ENCODE measurements at regions not wholly inside any gene's neighbourhood (a gene's known extent, or its start where the extent isn't known, plus 50 kb on each side); places are given as distances from the start of the nearest gene placed in this dataset.
"Not testable (repeated sequence)": the region's sequence is repeated elsewhere in the genome, so short reads cannot be mapped to it uniquely, and the experiment has no call there.

GRCh38 chr2:176851200-176851888 lies 361.2 kb upstream of the HNRNPA3 start:
- no peak for DNase-seq (ENCODE audit: low spot score)

GRCh38 chr2:176851889-176852483 lies 360.6 kb upstream of the HNRNPA3 start:
- no peak for DNase-seq (ENCODE audit: low spot score)

- DNase-seq (ENCODE audit: low spot score) = no peak
Observed at GRCh38 chr2:176852667-176853066, 359.9 kb upstream of the HNRNPA3 start.

GRCh38 chr2:176854062-176854461 lies 358.5 kb upstream of the HNRNPA3 start:
- DNase-seq (ENCODE audit: low spot score) = no peak

- DNase-seq (ENCODE audit: low spot score) = no peak
Observed at GRCh38 chr2:176854878-176855277, 357.7 kb upstream of the HNRNPA3 start.

- DNase-seq (ENCODE audit: low spot score) = no peak
Observed at GRCh38 chr2:176856683-176857082, 355.9 kb upstream of the HNRNPA3 start.

GRCh38 chr2:176865336-176865735 lies 347.3 kb upstream of the HNRNPA3 start:
- DNase-seq (ENCODE audit: low spot score) = no peak

DNA sequence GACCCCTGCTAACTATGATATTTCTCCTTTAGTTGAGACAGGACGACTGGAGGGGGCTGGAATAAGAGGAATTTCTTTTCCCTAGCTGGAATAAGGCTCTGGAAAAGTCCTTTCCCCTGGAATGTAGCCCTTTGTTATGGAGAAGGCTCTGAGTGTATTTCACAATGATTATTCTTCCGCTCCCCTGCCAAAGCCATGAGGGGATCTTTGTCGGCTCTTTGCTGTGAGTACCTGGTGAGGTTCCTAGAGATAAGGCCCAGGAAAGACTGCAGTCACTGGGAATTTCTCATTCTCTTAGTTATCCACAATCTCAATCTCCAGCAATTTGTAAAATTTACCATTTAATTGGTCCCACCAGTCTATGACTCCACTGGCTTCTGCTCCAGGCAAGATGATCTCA lies 340.2 kb upstream of the HNRNPA3 start:
- no peak for DNase-seq (ENCODE audit: low spot score)

GRCh38 chr2:176873403-176873802 lies 339.2 kb upstream of the HNRNPA3 start:
- no peak for DNase-seq (ENCODE audit: low spot score)

DNA sequence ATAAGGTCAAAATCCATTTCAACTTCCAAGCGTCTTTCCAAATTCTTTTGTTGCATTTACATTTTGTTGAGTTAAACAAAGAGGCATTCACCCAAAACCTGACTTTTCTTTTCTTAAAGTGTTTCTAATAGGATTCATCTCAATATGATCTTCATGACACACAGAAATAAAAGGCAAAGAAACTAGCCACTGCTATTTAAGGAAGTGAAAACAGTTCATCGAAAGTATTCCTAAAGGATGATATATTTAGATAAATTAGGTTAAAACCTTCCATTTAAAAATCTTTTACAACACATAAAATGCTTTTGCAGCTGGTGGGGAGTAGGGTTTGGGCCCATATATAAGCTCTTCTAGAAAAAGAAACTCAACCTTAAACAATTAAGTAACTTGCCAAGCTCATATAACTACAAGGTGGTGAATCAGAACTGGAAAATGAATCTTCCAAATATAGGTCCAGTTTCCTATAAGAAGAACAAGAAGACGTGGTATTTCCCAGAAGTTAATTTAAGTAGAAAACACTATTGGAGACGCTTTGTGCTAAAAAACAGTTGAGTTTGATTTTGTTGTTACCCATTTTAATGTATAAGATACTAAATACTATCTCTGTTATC lies 336.0 kb upstream of the HNRNPA3 start:
- DNase-seq (ENCODE audit: low spot score) = no peak

- DNase-seq (ENCODE audit: low spot score) = no peak
Observed at GRCh38 chr2:176879426-176879995, 333.1 kb upstream of the HNRNPA3 start.

DNA sequence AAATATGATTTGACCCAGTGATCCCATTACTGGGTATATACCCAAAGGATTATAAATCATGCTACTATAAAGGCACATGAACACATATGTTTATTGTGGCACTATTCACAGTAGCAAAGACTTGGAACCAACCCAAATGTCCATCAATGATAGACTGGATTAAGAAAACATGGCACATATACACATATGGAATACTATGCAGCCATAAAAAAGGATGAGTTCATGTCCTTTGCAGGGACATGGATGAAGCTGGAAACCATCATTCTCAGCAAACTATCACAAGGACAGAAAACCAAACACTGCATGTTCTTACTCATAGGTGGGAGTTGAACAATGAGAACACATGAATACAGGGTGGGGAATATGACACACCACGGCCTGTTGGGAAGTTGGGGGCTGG lies 330.5 kb upstream of the HNRNPA3 start:
- DNase-seq (ENCODE audit: low spot score) = not testable (repeated sequence)

DNA sequence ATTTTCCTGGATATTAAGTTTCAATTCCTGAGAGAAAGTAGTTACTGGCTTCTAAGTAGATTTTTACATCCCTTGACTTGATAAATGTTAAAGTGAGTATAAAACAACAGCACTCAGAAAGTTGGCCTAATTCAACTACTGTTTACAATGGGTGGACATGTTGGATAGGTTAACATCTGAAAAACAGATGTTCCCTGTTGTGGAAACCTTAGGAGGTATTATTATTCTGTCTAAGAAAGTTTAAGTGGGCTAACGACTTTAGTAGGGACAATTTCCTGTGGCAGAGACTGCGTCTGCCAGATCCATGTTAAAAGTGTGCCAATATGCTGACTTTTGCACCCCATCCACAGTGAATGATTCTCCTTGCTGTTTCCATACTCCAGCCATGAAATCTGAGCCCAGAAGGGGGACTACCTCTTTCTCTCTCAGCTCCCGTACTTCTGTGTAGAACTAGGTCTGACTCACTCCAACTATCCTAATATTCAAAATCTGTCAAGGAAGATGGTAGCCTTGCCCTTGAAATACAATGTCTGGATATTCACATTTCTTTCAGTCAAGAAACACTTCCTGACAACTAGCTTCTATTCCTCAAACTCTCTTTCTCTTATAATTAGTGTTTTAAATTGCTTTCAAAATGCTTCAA lies 327.5 kb upstream of the HNRNPA3 start:
- no peak for DNase-seq (ENCODE audit: low spot score)

DNA sequence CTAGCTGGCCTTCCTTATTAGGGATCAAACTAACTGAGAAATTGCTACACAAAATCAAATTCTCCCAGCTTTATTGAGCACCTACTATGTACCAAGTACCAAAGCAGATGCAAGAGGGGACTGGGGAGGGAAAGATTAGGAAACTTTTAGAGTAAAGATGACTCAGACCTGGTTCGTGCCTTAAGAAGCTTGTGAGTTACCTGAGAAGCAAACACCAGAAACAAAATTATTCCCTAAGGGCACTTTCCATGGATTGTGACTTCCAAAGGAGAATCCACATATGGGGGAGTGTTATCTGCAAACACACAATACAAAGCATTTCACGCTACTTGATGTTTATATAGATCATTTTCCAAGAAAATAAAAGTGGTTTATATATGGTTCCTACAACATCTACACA lies 326.9 kb upstream of the HNRNPA3 start:
- no peak for DNase-seq (ENCODE audit: low spot score)

DNA sequence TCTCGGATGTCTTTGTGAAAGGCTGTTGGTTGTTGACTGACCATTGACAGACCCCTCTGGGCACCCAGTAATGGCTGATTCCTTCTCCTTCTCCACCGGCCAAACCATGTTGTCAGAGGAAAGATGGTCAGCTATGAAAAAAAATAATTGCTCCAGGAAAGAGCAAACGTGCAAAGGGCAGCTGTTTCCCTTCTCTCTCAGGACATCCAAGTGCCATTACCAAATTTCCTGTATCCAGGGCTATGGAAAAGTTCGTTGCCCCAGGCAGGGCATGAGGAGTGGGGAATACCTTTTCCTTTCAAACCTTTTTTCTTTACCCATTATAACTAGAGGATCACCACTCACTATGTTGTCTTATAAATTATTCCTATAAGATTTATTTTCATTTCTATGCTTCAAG lies 321.5 kb upstream of the HNRNPA3 start:
- no peak for DNase-seq (ENCODE audit: low spot score)

DNA sequence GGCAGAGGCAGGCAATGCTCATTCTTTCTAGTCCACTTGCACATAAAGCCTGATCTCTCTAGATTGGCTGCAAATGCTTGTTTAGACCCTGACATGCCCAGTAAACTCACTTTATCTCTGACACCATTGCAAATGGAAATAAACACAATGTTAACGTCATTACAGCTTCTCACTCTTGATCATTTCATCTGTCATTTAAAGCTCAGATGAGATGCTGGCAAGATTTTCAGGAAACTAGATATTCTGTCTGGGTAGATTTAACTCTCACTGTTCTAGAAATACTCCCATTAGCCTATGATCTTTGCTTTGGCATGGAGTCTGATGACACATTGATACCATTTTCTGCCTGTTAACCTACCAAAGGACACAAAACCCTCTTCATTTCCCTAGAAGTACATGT lies 320.7 kb upstream of the HNRNPA3 start:
- DNase-seq (ENCODE audit: low spot score) = no peak

DNA sequence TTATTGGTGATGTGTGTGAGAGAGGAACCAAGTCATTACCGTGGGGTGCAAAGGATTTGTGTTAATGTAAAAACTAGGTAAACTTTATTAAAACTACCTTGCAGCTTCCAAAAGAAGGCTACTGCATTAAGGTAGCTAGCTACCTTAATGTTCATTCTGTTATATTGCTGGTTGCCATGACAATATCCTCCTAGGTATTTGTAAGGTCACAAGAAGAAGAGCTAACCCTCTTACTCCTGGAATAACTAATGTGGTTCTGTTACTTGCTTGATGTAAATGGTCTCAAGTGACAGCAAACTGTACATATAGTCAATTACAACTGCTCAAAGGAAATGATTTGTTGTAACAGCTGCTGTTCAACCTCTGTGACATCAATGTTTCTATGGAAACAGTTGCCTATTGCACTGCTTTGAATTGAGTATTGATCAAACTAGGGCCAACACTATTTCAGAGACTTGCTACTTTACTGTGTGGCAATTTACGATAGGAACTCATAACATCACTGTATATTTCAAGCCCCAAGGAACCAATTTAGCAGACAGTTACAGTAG lies 319.8 kb upstream of the HNRNPA3 start:
- no peak for DNase-seq (ENCODE audit: low spot score)

DNA sequence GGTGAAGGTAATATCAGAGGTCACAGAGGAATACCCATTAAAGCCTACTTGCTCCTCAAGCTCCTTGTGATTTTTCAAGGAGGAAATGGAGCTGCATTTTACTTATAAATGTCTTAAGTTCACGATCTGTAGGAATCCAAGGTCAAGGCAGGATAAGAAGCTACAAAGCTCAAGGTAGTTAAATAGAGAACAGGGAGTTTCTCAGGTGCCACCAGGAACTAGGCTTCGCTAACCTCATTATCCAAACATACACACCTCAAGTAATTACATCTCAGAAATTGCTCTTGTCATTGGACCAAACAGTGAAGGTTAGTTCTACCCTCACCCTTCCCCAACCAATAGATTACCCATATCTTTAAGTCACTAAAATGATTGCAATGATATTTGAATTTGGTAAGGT lies 317.4 kb upstream of the HNRNPA3 start:
- DNase-seq (ENCODE audit: low spot score) = no peak

- no peak for DNase-seq (ENCODE audit: low spot score)
Observed at GRCh38 chr2:176902454-176902853, 310.1 kb upstream of the HNRNPA3 start.

- DNase-seq (ENCODE audit: low spot score) = not testable (repeated sequence)
Observed at GRCh38 chr2:176904053-176904452, 308.5 kb upstream of the HNRNPA3 start.

- DNase-seq (ENCODE audit: low spot score) = no peak
Observed at GRCh38 chr2:176907341-176907740, 305.3 kb upstream of the HNRNPA3 start.

DNA sequence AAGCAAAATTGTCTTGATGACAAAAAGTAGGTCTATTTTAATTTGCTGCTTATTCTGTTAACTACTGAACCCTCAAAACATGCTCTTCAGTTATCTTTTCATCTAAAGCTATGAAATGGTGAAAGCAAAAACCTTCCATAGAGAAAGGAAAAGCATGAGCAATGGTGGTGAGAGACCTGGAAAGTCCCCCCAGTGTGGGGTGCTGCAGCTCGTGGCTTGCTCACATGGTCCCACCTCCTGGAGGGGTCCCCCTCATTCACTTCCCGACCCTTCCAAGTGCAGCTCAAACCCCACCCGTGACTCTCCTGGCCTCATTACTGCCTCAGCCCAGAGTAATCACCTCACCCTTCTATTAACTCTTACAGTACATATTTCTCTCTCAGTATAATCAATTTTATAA lies 301.8 kb upstream of the HNRNPA3 start:
- DNase-seq (ENCODE audit: low spot score) = no peak
